ENCODE measurements at regions not wholly inside any gene's neighbourhood (a gene's known extent, or its start where the extent isn't known, plus 50 kb on each side); places are given as distances from the start of the nearest gene placed in this dataset.

- Mint-ChIP-seq H3K4me1 (ENCODE audit: low read depth) (no peaks in the 10 kb centered on the region), H3K27me3 (ENCODE audit: insufficient read depth) (peaks cover 6% of the 10 kb centered on the region), H3K36me3 (ENCODE audit: low read depth) (no peaks in the 10 kb centered on the region), H3K9me3 (no peaks in the 10 kb centered on the region), H3K27ac (no peak overlapping the region), H3K4me3 (no peak overlapping the region)
- intact Hi-C loops (cut with micrococcal nuclease) = no loop called here
- DNase-seq (ENCODE audit: low spot score) = no peak
Measured at GRCh38 chr20:52751571-52751970, 220.6 kb upstream of the TSHZ2 start.

DNA sequence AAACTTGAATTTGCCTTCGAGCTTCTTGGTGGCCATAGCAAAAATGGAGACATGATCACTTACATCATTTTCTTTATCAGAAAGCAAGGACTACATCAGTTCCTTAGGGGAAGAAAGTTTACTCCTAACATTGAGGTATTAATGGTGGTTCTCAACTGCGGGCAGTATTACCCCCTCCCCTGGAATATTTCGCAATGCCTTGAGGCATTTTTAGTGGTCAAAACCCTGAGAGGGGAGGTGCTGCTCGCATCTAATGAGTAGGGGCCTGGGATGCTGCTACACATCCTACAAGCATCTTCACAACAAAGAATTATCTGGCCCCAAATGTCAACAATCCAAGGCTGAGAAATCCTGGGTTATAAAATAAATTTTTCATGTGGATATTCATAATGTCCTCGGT is 222.2 kb upstream of the TSHZ2 start:
- H3K27me3 Mint-ChIP-seq (ENCODE audit: insufficient read depth) = peaks cover 6% of the 10 kb centered on the region
- no peak overlapping the region for H3K27ac Mint-ChIP-seq
- H3K4me1 Mint-ChIP-seq (ENCODE audit: low read depth) = no peaks in the 10 kb centered on the region
- no peaks in the 10 kb centered on the region for H3K36me3 Mint-ChIP-seq (ENCODE audit: low read depth)
- H3K4me3 Mint-ChIP-seq = no peak overlapping the region
- no peak for DNase-seq (ENCODE audit: low spot score)
- H3K9me3 Mint-ChIP-seq = no peaks in the 10 kb centered on the region
- intact Hi-C loops (cut with micrococcal nuclease) = no loop called here

- Mint-ChIP-seq H3K4me1 (ENCODE audit: low read depth) (no peaks in the 10 kb centered on the region), H3K27ac (no peak overlapping the region), H3K27me3 (ENCODE audit: insufficient read depth) (peaks cover 6% of the 10 kb centered on the region), H3K9me3 (no peaks in the 10 kb centered on the region), H3K4me3 (no peak overlapping the region), H3K36me3 (ENCODE audit: low read depth) (no peaks in the 10 kb centered on the region)
- DNase-seq (ENCODE audit: low spot score) = no peak
- intact Hi-C loops (cut with micrococcal nuclease) = no loop called here
Measured at GRCh38 chr20:52748990-52749389, 223.2 kb upstream of the TSHZ2 start.

- H3K36me3 Mint-ChIP-seq (ENCODE audit: low read depth) = no peaks in the 10 kb centered on the region
- intact Hi-C loops (cut with micrococcal nuclease) = no loop called here
Measured at GRCh38 chr20:52748285-52748932, 223.7 kb upstream of the TSHZ2 start.

GRCh38 chr20:52747845-52748284 is 224.3 kb upstream of the TSHZ2 start:
- no peaks in the 10 kb centered on the region for H3K36me3 Mint-ChIP-seq (ENCODE audit: low read depth)
- no peak overlapping the region for H3K27ac Mint-ChIP-seq
- H3K4me3 Mint-ChIP-seq = no peak overlapping the region
- intact Hi-C loops (cut with micrococcal nuclease) = no loop called here
- no peaks in the 10 kb centered on the region for H3K9me3 Mint-ChIP-seq
- peaks cover 6% of the 10 kb centered on the region for H3K27me3 Mint-ChIP-seq (ENCODE audit: insufficient read depth)
- DNase-seq (ENCODE audit: low spot score) = no peak
- no peaks in the 10 kb centered on the region for H3K4me1 Mint-ChIP-seq (ENCODE audit: low read depth)

More at GRCh38 chr20:52748285-52748932, 223.7 kb upstream of the TSHZ2 start:
- Mint-ChIP-seq H3K4me3 (no peak overlapping the region), H3K27me3 (ENCODE audit: insufficient read depth) (peaks cover 6% of the 10 kb centered on the region), H3K9me3 (no peaks in the 10 kb centered on the region), H3K27ac (no peak overlapping the region), H3K4me1 (ENCODE audit: low read depth) (no peaks in the 10 kb centered on the region)
- no peak for DNase-seq (ENCODE audit: low spot score)

- intact Hi-C loops (cut with micrococcal nuclease) = no loop called here
- peaks cover 6% of the 10 kb centered on the region for H3K27me3 Mint-ChIP-seq (ENCODE audit: insufficient read depth)
- no peaks in the 10 kb centered on the region for H3K36me3 Mint-ChIP-seq (ENCODE audit: low read depth)
Measured at GRCh38 chr20:52746770-52747169, 225.4 kb upstream of the TSHZ2 start.

DNA sequence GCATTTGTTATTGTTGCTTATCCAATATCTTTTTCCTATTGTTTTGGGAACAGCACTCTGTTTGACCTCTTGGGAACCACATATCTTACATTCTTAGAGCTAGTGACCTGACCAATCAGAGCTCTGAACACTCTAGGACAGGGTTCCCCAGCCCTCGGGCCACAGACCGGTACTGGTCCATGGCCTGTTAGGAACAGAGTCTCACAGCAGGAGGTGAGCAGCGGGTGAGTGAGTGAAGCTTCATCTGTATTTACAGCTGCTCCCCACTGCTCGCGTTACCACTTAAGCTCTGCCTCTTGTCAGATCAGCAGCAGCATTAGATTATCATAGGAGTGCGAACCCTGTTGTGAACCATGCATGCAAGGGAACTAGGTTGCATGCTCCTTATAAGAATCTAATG is 226.0 kb upstream of the TSHZ2 start:
- Mint-ChIP-seq H3K4me3 (no peak overlapping the region), H3K9me3 (no peaks in the 10 kb centered on the region), H3K27ac (no peak overlapping the region), H3K4me1 (ENCODE audit: low read depth) (no peaks in the 10 kb centered on the region), H3K27me3 (ENCODE audit: insufficient read depth) (peaks cover 6% of the 10 kb centered on the region), H3K36me3 (ENCODE audit: low read depth) (no peaks in the 10 kb centered on the region)
- intact Hi-C loops (cut with micrococcal nuclease) = no loop called here
- no peak for DNase-seq (ENCODE audit: low spot score)

More at GRCh38 chr20:52746770-52747169, 225.4 kb upstream of the TSHZ2 start:
- no peaks in the 10 kb centered on the region for H3K9me3 Mint-ChIP-seq
- H3K4me1 Mint-ChIP-seq (ENCODE audit: low read depth) = no peaks in the 10 kb centered on the region
- no peak overlapping the region for H3K27ac Mint-ChIP-seq
- DNase-seq (ENCODE audit: low spot score) = no peak
- H3K4me3 Mint-ChIP-seq = no peak overlapping the region

DNA sequence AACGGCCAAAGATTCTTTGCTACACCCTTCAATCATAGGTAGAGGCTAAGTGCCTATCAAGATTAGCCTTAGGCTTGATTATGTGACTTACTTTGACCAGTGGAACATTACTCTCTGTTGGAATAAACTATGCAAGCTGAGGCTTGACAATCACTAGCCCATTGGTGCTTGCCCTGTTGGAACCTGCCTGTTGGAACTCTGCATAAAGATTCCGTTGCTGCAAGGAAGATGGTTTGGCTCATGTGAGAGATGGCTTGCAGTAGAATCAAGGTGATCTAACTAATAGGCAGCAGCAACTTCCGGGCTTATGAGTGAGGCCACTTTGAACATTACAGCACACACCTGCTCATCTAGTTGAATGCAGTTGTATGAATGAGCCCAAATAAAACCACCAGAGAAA is 227.7 kb upstream of the TSHZ2 start:
- no peak overlapping the region for H3K4me3 Mint-ChIP-seq
- no peaks in the 10 kb centered on the region for H3K4me1 Mint-ChIP-seq (ENCODE audit: low read depth)
- H3K27ac Mint-ChIP-seq = no peak overlapping the region
- intact Hi-C loops (cut with micrococcal nuclease) = no loop called here
- no peaks in the 10 kb centered on the region for H3K36me3 Mint-ChIP-seq (ENCODE audit: low read depth)
- H3K27me3 Mint-ChIP-seq (ENCODE audit: insufficient read depth) = peaks cover 2% of the 10 kb centered on the region
- DNase-seq (ENCODE audit: low spot score) = no peak
- no peaks in the 10 kb centered on the region for H3K9me3 Mint-ChIP-seq

- Mint-ChIP-seq H3K4me3 (no peak overlapping the region), H3K27me3 (ENCODE audit: insufficient read depth) (no peaks in the 10 kb centered on the region), H3K27ac (no peak overlapping the region), H3K36me3 (ENCODE audit: low read depth) (no peaks in the 10 kb centered on the region), H3K9me3 (no peaks in the 10 kb centered on the region), H3K4me1 (ENCODE audit: low read depth) (no peaks in the 10 kb centered on the region)
- DNase-seq (ENCODE audit: low spot score) = no peak
- intact Hi-C loops (cut with micrococcal nuclease) = no loop called here
Measured at GRCh38 chr20:52738081-52738480, 234.1 kb upstream of the TSHZ2 start.

GRCh38 chr20:52736507-52736906 is 235.7 kb upstream of the TSHZ2 start:
- intact Hi-C loops (cut with micrococcal nuclease) = no loop called here
- no peak overlapping the region for H3K27ac Mint-ChIP-seq
- no peaks in the 10 kb centered on the region for H3K4me1 Mint-ChIP-seq (ENCODE audit: low read depth)
- no peaks in the 10 kb centered on the region for H3K9me3 Mint-ChIP-seq
- no peaks in the 10 kb centered on the region for H3K36me3 Mint-ChIP-seq (ENCODE audit: low read depth)
- no peak overlapping the region for H3K4me3 Mint-ChIP-seq
- no peak for DNase-seq (ENCODE audit: low spot score)
- no peaks in the 10 kb centered on the region for H3K27me3 Mint-ChIP-seq (ENCODE audit: insufficient read depth)

- Mint-ChIP-seq H3K27ac (no peak overlapping the region), H3K4me3 (no peak overlapping the region), H3K36me3 (ENCODE audit: low read depth) (no peaks in the 10 kb centered on the region), H3K4me1 (ENCODE audit: low read depth) (no peaks in the 10 kb centered on the region), H3K9me3 (peaks cover 10% of the 10 kb centered on the region), H3K27me3 (ENCODE audit: insufficient read depth) (no peaks in the 10 kb centered on the region)
- intact Hi-C loops (cut with micrococcal nuclease) = no loop called here
- DNase-seq (ENCODE audit: low spot score) = no peak
Measured at GRCh38 chr20:52731093-52731492, 241.1 kb upstream of the TSHZ2 start.

- H3K27ac Mint-ChIP-seq = no peak overlapping the region
- no peaks in the 10 kb centered on the region for H3K27me3 Mint-ChIP-seq (ENCODE audit: insufficient read depth)
- DNase-seq (ENCODE audit: low spot score) = no peak
- no peaks in the 10 kb centered on the region for H3K36me3 Mint-ChIP-seq (ENCODE audit: low read depth)
- intact Hi-C loops (cut with micrococcal nuclease) = no loop called here
- H3K4me1 Mint-ChIP-seq (ENCODE audit: low read depth) = no peaks in the 10 kb centered on the region
- H3K4me3 Mint-ChIP-seq = no peak overlapping the region
- peaks cover 10% of the 10 kb centered on the region for H3K9me3 Mint-ChIP-seq
Measured at GRCh38 chr20:52727740-52728456, 244.3 kb upstream of the TSHZ2 start.

DNA sequence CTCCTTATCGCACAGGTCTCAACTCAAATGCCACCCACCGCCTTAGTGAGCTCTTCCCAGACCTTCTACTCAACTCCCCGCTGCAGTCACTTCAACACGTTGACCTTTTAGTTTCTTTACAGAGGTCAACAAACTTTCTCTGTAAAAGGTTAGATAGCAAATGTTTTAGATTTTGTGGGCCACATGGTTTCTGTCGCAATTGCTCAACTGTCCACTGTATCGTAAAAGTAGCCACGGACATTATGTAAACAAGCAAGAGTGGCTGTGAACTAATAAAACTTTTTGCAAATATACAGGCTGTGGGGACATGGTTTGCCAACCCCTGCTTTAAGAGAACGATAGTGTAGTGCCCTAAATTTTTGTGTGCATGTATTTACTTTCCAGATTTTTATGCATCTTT is 247.6 kb upstream of the TSHZ2 start:
- Mint-ChIP-seq H3K4me1 (ENCODE audit: low read depth) (no peaks in the 10 kb centered on the region), H3K9me3 (peaks cover 9% of the 10 kb centered on the region), H3K4me3 (no peak overlapping the region), H3K27ac (no peak overlapping the region), H3K36me3 (ENCODE audit: low read depth) (no peaks in the 10 kb centered on the region), H3K27me3 (ENCODE audit: insufficient read depth) (no peaks in the 10 kb centered on the region)
- intact Hi-C loops (cut with micrococcal nuclease) = no loop called here
- DNase-seq (ENCODE audit: low spot score) = no peak

Data from activated T-helper 1 cell treated with anti-CD3 and anti-CD28 coated beads, Interleukin-12 subunit alpha, Interleukin-12 subunit beta, Interleukin-2, Interleukin-4 antibody, amounts not matched to agents 30 ng/mL and 10 ng/mL and 1 ng/mL, durations not matched to agents 14 hours and 24 hours and 36 hours (primary cell).